ENCODE measurements at regions not wholly inside any gene's neighbourhood (a gene's known extent, or its start where the extent isn't known, plus 50 kb on each side); places are given as distances from the start of the nearest gene placed in this dataset.
"Not testable (repeated sequence)": the region's sequence is repeated elsewhere in the genome, so short reads cannot be mapped to it uniquely, and the experiment has no call there.

GRCh38 chr14:38611928-38612327 lies 356.0 kb upstream of the CLEC14A start:
- Histone ChIP-seq H3K27me3 (ENCODE audit: low read depth, low read length) (no peaks in the 10 kb centered on the region), H3K9ac (ENCODE audit: low read length) (no peak overlapping the region), H3K4me2 (ENCODE audit: low read length) (no peak overlapping the region), H2AFZ (ENCODE audit: low read depth, low read length) (no peak overlapping the region), H3K4me1 (ENCODE audit: low read length) (no peaks in the 10 kb centered on the region), H3K36me3 (replicated peaks; ENCODE audit: low read depth, low read length) (no peaks in the 10 kb centered on the region), H3K79me2 (ENCODE audit: low read length) (no peaks in the 10 kb centered on the region), H3K4me3 (ENCODE audit: low read length) (no peak overlapping the region), H3K27ac (ENCODE audit: low read length) (no peak overlapping the region), H3K9me3 (ENCODE audit: insufficient read depth, low read length) (no peaks in the 10 kb centered on the region), H4K20me1 (ENCODE audit: insufficient read depth, low read length) (no peaks in the 10 kb centered on the region)
- TF ChIP-seq CTCF (IDR thresholded peaks at IDR 0.05; ENCODE audit: low read depth, low read length) (no peak), EZH2phosphoT487 (IDR thresholded peaks at IDR 0.05; ENCODE audit: low read depth) (no peak)

DNA sequence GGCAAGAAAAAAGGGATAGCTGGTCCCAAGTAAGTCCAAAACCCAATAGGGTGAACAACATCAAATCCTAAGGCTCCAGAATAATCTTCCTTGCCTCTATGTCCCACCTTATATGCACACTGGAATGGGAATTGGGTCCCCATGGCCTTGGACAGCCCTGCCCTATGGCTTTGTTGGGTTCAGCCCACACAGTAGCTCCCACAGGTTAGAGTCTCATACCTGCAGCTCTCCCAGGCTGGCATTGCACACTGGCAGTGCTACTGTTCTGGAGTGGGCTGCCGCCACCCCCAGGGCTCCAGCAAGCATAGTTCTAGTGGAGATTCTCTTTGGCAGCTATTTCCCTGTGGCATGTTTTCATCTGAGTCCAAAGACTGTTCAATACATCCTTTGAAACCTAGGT lies 352.4 kb upstream of the CLEC14A start:
- no peak overlapping the region for H3K4me2 ChIP-seq (ENCODE audit: low read length)
- TF ChIP-seq EZH2phosphoT487 (IDR thresholded peaks at IDR 0.05; ENCODE audit: low read depth): no peak
- no peak for TF ChIP-seq CTCF (IDR thresholded peaks at IDR 0.05; ENCODE audit: low read depth, low read length)

GRCh38 chr14:38605193-38606114 lies 349.6 kb upstream of the CLEC14A start:
- H4K20me1 ChIP-seq (ENCODE audit: insufficient read depth, low read length): no peaks in the 10 kb centered on the region
- H3K27me3 ChIP-seq (ENCODE audit: low read depth, low read length): no peaks in the 10 kb centered on the region
- H3K4me1 ChIP-seq (ENCODE audit: low read length): no peaks in the 10 kb centered on the region
- no peak overlapping the region for H3K4me3 ChIP-seq (ENCODE audit: low read length)
- H3K79me2 ChIP-seq (ENCODE audit: low read length): no peaks in the 10 kb centered on the region
- no peaks in the 10 kb centered on the region for H3K9me3 ChIP-seq (ENCODE audit: insufficient read depth, low read length)
- TF ChIP-seq CTCF (IDR thresholded peaks at IDR 0.05; ENCODE audit: low read depth, low read length) (no peak), EZH2phosphoT487 (IDR thresholded peaks at IDR 0.05; ENCODE audit: low read depth) (no peak)
- no peak overlapping the region for H2AFZ ChIP-seq (ENCODE audit: low read depth, low read length)
- H3K9ac ChIP-seq (ENCODE audit: low read length): no peak overlapping the region
- H3K36me3 ChIP-seq (replicated peaks; ENCODE audit: low read depth, low read length): no peaks in the 10 kb centered on the region
- no peak overlapping the region for H3K27ac ChIP-seq (ENCODE audit: low read length)
- no peak overlapping the region for H3K4me2 ChIP-seq (ENCODE audit: low read length)

More for the DNA sequence above, 352.4 kb upstream of the CLEC14A start:
- Histone ChIP-seq H3K9me3 (ENCODE audit: insufficient read depth, low read length) (no peaks in the 10 kb centered on the region), H4K20me1 (ENCODE audit: insufficient read depth, low read length) (no peaks in the 10 kb centered on the region), H3K4me3 (ENCODE audit: low read length) (no peak overlapping the region), H3K27ac (ENCODE audit: low read length) (no peak overlapping the region), H3K9ac (ENCODE audit: low read length) (no peak overlapping the region), H3K79me2 (ENCODE audit: low read length) (no peaks in the 10 kb centered on the region), H3K36me3 (replicated peaks; ENCODE audit: low read depth, low read length) (no peaks in the 10 kb centered on the region), H3K27me3 (ENCODE audit: low read depth, low read length) (no peaks in the 10 kb centered on the region), H2AFZ (ENCODE audit: low read depth, low read length) (no peak overlapping the region), H3K4me1 (ENCODE audit: low read length) (no peaks in the 10 kb centered on the region)

DNA sequence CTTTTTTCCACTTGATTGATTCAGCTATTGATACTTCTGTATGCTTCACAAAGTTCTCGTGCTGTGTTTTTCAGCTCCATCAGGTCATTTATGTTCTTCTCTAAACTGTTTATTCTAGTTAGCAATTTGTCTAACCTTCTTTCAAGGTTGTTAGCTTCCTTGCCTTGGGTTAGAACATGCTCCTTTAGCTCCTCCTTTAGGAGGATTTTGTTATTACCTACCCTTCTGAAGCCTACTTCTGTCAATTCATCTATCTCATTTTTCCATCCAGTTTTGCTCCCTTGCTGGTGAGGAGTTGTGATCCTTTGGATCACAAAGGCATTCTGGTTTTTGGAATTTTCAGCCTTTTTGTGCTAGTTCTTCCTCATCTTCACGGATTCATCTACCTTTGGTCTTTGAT lies 344.7 kb upstream of the CLEC14A start:
- not testable (repeated sequence) for H3K36me3 ChIP-seq (replicated peaks; ENCODE audit: low read depth, low read length)

More for the DNA sequence above, 344.7 kb upstream of the CLEC14A start:
- not testable (repeated sequence) for H4K20me1 ChIP-seq (ENCODE audit: insufficient read depth, low read length); H3K27ac ChIP-seq (ENCODE audit: low read length); H3K79me2 ChIP-seq (ENCODE audit: low read length); H3K4me3 ChIP-seq (ENCODE audit: low read length); H3K27me3 ChIP-seq (ENCODE audit: low read depth, low read length); H3K9me3 ChIP-seq (ENCODE audit: insufficient read depth, low read length); H3K9ac ChIP-seq (ENCODE audit: low read length); H3K4me2 ChIP-seq (ENCODE audit: low read length); H3K4me1 ChIP-seq (ENCODE audit: low read length); H2AFZ ChIP-seq (ENCODE audit: low read depth, low read length)

All from OCI-LY3 (cell line).